ENCODE measurements at regions not wholly inside any gene's neighbourhood (a gene's known extent, or its start where the extent isn't known, plus 50 kb on each side); places are given as distances from the start of the nearest gene placed in this dataset.

DNA sequence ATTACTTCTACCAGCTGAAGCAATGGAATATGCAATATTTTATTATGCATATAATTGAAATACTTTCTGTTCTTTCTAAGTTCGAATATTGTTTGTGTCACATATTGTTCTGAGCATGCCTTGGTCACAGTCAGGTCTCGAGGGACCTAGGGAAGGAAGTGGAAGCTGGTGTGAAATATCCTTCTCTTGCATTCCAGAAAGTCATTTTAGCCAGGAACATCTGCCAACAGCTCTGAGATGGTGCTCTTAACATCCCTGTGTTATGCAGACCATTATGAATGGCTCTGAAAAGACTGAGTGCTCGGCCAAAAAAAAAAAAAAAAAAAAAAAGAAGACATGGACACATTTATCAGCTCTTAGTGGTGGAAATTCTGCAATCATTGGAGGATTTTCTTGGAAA is 132.7 kb upstream of the JAG1 start:
- Histone ChIP-seq H3K79me2 (ENCODE audit: insufficient read depth, low read length) (no peaks in the 10 kb centered on the region), H3K4me2 (ENCODE audit: low read depth, low read length) (no peak overlapping the region), H4K20me1 (ENCODE audit: insufficient read depth, low read length) (no peaks in the 10 kb centered on the region), H3K27me3 (ENCODE audit: control insufficient read depth in 1 of 2, insufficient read depth in 2 of 2, low read length in 2 of 2) (peaks cover 2 to 25% of the 10 kb centered on the region in 2 experiments; a peak in 3 of 5 replicates), H2AFZ (ENCODE audit: low read length) (no peak overlapping the region), H3K27ac (ENCODE audit: extremely low read length, insufficient read depth, low read length) (no peak overlapping the region), H3K4me1 (ENCODE audit: insufficient read depth, low read length) (no peaks in the 10 kb centered on the region), H3K36me3 (replicated peaks in 1 of 2; ENCODE audit: control insufficient read depth in 1 of 2, insufficient read depth in 2 of 2, low read length in 2 of 2) (no peaks in the 10 kb centered on the region), H3K9me3 (ENCODE audit: low read length) (no peaks in the 10 kb centered on the region), H3K4me3 (replicated peaks in 1 of 3; ENCODE audit: insufficient read depth in 1 of 3, low read depth in 2 of 3, low read length in 3 of 3) (no peak overlapping the region), H3K9ac (ENCODE audit: insufficient read depth, low read depth, low read length) (no peak overlapping the region)
- FAIRE-seq (no peak), DNase-seq (ENCODE audit: low spot score) (no peak), ATAC-seq (no peak)
- in situ Hi-C loops (cut with HindIII; ENCODE audit: extremely low pct_ligation_motif_present, low pct_unique_long_range_greater_than_20kb) (no loop called here), intact Hi-C loops (cut with micrococcal nuclease; ENCODE audit: unreplicated experiment) (no loop called here)
- 2% methylated on average over 3 of the region's 3 CpGs for WGBS (ENCODE audit: low lambda C conversion rate)
- CTCF ChIA-PET (ENCODE audit: low intra/inter-chr PET ratio, low total read pairs): no interaction called here
- BruUV-seq (replicated peaks): no TSS peak
- POLR2A ChIA-PET: no interaction called here
- TF ChIP-seq, protein P1, sequence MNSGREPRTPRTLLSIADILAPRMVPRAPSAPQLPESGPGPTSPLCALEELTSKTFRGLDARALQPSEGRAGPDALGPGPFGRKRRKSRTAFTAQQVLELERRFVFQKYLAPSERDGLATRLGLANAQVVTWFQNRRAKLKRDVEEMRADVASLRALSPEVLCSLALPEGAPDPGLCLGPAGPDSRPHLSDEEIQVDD (CRISPR knock-in tag; IDR thresholded peaks at IDR 0.05; ENCODE audit: borderline replicate concordance): no peak
- TF ChIP-seq, protein P2, sequence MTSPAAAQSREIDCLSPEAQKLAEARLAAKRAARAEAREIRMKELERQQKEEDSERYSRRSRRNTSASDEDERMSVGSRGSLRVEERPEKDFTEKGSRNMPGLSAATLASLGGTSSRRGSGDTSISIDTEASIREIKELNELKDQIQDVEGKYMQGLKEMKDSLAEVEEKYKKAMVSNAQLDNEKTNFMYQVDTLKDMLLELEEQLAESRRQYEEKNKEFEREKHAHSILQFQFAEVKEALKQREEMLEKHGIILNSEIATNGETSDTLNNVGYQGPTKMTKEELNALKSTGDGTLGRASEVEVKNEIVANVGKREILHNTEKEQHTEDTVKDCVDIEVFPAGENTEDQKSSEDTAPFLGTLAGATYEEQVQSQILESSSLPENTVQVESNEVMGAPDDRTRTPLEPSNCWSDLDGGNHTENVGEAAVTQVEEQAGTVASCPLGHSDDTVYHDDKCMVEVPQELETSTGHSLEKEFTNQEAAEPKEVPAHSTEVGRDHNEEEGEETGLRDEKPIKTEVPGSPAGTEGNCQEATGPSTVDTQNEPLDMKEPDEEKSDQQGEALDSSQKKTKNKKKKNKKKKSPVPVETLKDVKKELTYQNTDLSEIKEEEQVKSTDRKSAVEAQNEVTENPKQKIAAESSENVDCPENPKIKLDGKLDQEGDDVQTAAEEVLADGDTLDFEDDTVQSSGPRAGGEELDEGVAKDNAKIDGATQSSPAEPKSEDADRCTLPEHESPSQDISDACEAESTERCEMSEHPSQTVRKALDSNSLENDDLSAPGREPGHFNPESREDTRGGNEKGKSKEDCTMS (CRISPR knock-in tag; conservative IDR thresholded peaks at IDR 0.05): no peak
- no peak for TF ChIP-seq U2AF1 (optimal IDR thresholded peaks at IDR 0.05; ENCODE audit: low read depth, low read length)
- no peak for TF ChIP-seq EEA1 (CRISPR knock-in tag; IDR thresholded peaks at IDR 0.05; ENCODE audit: borderline replicate concordance)
- TF ChIP-seq, protein P3, sequence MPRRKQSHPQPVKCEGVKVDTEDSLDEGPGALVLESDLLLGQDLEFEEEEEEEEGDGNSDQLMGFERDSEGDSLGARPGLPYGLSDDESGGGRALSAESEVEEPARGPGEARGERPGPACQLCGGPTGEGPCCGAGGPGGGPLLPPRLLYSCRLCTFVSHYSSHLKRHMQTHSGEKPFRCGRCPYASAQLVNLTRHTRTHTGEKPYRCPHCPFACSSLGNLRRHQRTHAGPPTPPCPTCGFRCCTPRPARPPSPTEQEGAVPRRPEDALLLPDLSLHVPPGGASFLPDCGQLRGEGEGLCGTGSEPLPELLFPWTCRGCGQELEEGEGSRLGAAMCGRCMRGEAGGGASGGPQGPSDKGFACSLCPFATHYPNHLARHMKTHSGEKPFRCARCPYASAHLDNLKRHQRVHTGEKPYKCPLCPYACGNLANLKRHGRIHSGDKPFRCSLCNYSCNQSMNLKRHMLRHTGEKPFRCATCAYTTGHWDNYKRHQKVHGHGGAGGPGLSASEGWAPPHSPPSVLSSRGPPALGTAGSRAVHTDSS (CRISPR knock-in tag; conservative IDR thresholded peaks at IDR 0.05): no peak
- TF ChIP-seq FOXA1 (IDR thresholded peaks at IDR 0.05): no peak
- TF ChIP-seq FOXA1 (CRISPR knock-in tag; IDR thresholded peaks at IDR 0.05): no peak
- TF ChIP-seq MYC (CRISPR knock-in tag; IDR thresholded peaks at IDR 0.05; ENCODE audit: borderline replicate concordance): no peak
- TF ChIP-seq MEF2D (CRISPR knock-in tag; IDR thresholded peaks at IDR 0.05): no peak
- no peak for TF ChIP-seq ZNF572 (CRISPR knock-in tag; IDR thresholded peaks at IDR 0.05)
- TF ChIP-seq PAF1 (CRISPR knock-in tag; IDR thresholded peaks at IDR 0.05): no peak
- TF ChIP-seq, protein P4, sequence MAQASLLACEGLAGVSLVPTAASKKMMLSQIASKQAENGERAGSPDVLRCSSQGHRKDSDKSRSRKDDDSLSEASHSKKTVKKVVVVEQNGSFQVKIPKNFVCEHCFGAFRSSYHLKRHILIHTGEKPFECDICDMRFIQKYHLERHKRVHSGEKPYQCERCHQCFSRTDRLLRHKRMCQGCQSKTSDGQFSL (CRISPR knock-in tag; IDR thresholded peaks at IDR 0.05): no peak
- TF ChIP-seq, protein P5, sequence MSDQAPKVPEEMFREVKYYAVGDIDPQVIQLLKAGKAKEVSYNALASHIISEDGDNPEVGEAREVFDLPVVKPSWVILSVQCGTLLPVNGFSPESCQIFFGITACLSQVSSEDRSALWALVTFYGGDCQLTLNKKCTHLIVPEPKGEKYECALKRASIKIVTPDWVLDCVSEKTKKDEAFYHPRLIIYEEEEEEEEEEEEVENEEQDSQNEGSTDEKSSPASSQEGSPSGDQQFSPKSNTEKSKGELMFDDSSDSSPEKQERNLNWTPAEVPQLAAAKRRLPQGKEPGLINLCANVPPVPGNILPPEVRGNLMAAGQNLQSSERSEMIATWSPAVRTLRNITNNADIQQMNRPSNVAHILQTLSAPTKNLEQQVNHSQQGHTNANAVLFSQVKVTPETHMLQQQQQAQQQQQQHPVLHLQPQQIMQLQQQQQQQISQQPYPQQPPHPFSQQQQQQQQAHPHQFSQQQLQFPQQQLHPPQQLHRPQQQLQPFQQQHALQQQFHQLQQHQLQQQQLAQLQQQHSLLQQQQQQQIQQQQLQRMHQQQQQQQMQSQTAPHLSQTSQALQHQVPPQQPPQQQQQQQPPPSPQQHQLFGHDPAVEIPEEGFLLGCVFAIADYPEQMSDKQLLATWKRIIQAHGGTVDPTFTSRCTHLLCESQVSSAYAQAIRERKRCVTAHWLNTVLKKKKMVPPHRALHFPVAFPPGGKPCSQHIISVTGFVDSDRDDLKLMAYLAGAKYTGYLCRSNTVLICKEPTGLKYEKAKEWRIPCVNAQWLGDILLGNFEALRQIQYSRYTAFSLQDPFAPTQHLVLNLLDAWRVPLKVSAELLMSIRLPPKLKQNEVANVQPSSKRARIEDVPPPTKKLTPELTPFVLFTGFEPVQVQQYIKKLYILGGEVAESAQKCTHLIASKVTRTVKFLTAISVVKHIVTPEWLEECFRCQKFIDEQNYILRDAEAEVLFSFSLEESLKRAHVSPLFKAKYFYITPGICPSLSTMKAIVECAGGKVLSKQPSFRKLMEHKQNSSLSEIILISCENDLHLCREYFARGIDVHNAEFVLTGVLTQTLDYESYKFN (CRISPR knock-in tag; conservative IDR thresholded peaks at IDR 0.05): no peak
- no peak for TF ChIP-seq ZBTB3 (CRISPR knock-in tag; IDR thresholded peaks at IDR 0.05; ENCODE audit: borderline replicate concordance, low read depth)
- TF ChIP-seq, protein P6, sequence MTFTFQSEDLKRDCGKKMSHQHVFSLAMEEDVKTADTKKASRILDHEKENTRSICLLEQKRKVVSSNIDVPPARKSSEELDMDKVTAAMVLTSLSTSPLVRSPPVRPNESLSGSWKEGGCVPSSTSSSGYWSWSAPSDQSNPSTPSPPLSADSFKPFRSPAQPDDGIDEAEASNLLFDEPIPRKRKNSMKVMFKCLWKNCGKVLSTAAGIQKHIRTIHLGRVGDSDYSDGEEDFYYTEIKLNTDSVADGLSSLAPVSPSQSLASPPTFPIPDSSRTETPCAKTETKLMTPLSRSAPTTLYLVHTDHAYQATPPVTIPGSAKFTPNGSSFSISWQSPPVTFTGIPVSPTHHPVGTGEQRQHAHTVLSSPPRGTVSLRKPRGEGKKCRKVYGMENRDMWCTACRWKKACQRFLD (CRISPR knock-in tag; IDR thresholded peaks at IDR 0.05; ENCODE audit: borderline replicate concordance): no peak
- no peak for TF ChIP-seq NONO (IDR thresholded peaks at IDR 0.05)
- TF ChIP-seq NONO (CRISPR knock-in tag; conservative IDR thresholded peaks at IDR 0.05): no peak
